Activated CD8-positive, alpha-beta memory T cell treated with anti-CD3 and anti-CD28 coated beads, Interleukin-2, amount 50 U/mL, for 1 hour (primary cell): ENCODE measurements at regions not wholly inside any gene's neighbourhood (a gene's known extent, or its start where the extent isn't known, plus 50 kb on each side); places are given as distances from the start of the nearest gene placed in this dataset.

Experiments
- DNase-seq: peaks from one replicate; pipeline ENCODE4 v3.0.0-alpha.2; 2020; ENCODE audit errors: extremely low read depth

DNA sequence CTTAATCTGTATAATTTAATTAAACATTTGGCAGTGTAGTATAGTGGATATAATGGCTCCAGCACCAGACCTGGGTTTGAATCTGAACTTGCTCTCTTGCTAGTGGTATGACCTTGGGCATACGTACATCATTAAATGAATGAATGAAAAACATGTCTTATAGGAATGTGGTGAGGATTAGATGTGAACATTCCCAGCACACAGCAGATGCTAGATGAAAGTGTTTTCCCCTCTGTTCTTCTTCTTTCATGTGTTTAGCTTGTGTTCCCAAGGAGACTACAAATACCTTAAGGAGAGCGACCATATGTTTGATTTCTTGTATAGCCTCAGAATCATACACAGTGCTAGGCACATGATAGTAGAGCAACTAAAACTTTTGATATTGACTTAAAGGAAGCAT is 56.5 kb downstream of the CT47B1 start:
- DNase-seq: no peak

DNA sequence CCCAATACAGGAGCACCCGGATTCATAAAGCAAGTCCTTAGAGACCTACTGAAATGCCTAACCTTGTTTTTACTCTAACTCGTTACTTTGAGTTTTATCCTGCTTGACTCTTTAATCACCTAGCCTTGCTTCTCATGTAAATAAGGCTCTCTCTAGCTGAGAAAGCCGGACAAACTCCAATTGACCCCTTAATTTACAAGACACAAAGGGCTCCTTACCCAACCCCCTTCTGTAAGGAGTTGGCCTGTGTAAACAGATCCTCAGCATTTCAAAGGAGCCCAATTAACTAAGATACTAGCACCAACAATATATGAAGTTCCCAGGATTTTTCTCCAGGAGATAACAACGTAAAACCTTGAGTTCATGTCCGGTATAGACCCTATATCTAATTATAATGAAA is 61.7 kb downstream of the CT47B1 start:
- DNase-seq: no peak

DNA sequence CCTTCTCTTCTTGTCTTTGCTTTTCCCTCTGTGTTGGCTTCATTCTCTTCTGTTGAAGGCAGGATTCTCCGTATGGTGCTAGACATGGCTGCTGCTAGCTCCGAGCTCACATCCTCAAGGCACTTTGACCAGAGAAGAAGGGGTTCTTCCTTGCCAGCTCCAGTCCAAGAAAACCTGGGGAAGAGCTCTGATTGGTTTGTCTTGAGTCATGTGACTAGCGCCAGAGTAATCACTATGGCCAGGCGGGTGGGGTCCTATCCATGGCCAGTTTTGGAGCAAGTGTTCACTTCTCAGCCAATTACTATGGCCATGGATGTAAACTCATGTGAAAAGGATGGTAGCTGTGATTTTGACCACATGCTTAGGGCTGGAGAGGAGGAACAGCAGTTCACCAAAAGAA is 74.2 kb downstream of the CT47B1 start:
- DNase-seq: no peak

DNA sequence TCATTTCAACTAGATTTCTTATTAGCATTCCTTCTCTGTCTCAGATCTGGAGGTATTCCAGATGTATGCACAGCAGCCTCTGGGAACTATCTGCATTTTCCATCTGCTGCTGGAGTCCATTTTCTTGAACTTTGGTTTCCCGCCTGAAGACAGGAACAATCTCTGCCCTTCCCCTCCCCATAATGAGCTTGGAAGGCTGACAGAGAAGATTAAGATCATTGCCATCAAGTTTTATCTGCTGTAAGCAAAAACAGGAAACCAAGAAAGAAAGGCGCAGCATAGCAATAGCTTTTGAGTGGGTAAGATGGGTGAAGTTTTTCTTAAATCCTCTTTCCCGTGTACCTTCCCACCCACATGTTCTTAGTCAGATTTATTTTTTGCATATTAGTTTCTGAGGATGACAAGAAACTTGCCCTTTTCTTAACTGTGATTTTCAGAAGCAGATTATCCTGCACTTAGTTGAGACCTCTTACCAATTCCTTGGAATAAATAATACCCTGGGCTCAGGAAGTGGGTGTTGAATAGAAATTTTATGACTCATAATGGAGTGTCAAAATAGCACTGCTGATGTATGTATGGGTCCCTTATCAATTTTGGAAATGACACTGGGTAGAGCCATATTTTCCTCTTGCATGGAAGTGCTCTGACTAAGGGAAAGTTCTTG is 78.3 kb downstream of the CT47B1 start:
- DNase-seq: no peak

DNA sequence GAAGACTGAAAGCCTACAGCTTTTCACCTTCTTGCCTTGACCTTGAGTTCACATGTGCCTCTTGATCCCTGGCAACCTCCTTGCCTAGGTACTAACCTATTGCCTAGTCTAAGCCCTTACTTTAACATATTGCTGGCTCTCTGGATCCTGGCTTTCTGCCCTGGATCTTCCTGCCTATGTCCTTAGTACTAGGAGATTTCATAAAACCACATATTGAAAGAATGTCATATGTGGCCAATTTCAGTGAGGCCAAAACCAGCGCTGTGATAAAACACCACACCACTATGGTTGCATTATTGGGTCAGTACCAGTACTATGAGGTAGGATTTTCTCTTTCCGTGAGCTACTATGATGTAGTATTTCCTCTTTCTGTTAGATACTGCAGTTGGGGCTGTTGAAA is 80.4 kb downstream of the CT47B1 start:
- DNase-seq: no peak

DNA sequence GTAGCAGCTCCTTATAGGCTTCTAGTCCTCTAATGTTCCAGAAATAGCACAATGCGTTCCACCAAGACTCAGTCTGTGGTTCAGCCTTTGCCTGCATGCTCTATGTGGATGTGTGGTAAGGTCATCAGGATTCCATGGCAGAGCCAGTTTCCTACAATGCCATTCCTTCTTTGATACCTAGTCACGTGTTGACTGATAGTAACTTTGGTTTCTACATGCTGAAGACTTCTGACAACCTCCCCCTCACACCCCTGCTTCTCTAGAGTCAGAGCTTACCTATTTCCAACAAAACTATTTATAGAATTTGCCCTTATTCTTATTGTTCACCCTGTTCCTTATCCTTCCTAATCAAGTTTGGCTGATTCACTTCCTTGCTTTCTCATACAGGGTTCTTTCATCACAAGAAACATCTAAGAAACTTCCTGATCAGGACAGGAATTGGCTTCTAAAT is 81.1 kb downstream of the CT47B1 start:
- no peak for DNase-seq

DNA sequence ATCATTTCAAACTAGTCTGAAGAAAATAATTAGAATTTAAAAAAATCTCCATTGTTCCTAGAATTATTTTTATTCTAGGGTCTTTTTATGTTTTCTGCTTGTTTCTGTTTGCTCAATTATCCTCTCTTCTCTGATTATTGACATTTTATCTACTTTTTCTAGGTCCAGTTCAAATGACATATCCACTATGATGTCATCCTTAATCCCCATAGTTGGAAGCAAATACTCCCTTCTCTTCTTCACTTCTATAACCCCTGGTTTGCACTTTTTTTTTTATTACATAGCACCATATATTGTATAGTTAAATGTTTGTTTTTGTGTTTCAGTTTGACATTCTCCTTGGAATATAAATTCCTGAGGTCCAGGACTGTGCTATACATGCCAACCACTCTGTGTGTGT is 82.6 kb downstream of the CT47B1 start:
- DNase-seq: no peak

DNA sequence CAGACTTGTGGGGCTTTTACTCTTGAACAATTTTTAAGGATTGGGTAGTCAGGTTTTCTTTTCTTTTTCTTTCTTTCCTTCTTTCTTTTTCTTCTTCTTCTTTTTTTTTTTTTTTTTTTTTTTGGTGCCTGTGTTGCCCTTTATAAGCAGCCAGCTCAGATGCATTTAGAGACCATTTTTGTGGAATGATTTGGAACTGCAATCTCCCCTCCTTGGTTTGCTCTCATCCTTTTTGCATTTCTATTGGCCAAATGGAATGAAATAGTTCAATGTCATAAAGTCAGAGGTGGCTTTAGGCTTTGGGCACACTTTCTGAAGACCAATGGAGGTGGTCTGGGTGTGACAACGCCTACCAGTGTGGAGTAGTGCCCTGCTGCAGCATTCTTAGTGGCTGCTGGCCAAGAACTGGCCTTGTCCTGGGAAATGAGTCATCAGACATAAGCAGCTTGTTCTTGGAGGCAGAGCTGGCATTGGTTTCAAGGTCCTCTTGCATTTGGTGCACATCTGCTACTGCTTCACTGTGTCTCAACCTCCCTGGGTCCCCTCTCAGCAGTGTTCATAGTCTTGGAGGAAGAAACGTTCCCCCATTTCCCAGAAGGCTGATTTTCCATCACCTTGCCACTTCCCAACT is 84.5 kb downstream of the CT47B1 start:
- DNase-seq: no peak

DNA sequence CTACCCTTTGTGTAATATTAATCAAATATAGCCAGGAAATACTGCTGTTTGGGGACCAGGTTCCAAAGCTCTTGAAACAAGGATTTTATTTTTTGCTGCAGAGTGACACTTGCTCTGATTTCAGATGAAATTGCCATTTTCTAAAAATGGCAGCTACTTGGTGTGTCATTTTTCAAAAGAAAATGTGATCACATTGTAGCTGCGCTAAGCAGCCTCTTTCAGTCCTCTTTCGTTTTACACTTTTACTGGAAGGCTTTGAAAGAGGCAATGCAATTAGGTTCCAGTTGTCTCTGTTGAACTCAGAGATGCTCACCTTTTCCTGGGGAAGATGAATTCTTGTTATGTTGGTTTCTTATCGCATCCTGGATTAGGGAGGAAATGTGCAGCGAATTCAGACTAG is 85.1 kb downstream of the CT47B1 start:
- no peak for DNase-seq

DNA sequence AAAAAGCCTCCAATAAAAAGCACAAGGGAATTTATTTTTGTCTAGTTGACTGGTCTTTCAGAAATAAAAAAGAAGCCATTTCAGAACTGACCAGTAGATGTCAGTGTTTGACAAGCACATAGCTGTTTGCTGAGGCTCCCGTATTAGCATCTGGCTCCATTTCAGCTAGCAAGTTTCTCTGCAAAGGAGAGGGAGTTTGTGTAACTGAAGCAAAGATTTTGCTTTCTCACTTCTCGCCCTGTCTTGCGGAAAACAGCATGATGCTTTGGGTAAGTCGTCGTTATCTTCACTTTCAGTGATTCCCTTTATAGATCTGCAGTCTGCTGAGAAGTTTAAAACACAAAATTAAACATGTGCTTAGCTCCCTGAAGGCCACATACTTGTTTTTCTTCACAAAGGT is 85.5 kb downstream of the CT47B1 start:
- peak; percentile 1 for DNase-seq

DNA sequence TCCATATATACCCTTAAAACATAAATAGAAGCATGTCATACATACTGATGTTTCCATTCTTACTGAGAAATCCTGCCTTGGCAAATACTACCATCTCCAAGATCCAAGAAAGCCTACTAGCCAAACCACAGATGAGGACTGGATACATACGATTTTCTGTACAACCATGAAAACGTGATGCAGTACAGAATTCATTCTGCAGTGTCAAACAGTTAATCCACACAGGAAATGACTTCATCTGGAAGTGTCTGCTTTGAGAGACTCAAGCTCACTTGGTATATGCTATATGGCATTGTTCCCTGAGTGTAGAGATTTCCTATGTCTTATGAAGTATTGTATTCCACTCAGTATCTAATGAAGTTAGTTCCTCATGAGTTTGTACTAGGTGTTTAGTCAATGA is 94.3 kb downstream of the CT47B1 start:
- DNase-seq: no peak

DNA sequence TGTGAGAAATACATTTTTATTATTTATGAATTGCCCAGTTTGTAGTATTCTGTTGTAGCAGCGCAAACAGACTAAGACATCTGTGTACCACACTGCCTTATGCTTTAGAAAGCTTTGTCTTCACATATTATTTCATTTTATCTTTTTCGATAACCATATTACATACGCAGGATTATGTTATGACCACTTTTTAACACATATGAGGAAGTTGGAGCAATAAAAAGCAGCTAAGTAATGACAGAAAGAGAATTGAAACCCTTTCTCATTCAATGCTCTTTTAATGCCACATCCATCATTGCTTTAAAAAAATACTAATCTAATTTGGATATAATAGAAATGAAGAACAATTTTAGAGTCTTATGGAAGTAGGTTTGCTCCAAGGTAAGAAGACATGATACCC is 99.7 kb downstream of the CT47B1 start:
- DNase-seq: no peak

DNA sequence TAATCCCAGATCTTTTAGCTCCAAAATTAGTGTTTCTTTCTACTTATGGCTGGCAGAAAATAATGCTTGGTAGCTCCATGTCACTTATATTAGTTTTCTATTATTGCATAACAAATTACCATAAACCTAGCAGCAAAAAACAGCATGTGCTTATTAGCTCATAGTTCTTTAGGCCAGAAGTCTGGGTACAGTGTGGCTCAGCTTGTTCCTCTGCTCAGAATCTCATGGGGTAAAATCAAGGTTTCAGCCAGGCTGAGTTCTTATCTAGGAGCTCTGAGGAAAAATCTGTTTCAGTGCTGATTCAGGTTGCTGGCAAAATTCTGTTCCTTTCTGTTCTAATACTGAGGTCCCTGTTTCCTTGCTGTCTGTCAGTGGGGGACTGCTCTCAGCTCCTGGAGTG is 101.1 kb downstream of the CT47B1 start:
- no peak for DNase-seq

DNA sequence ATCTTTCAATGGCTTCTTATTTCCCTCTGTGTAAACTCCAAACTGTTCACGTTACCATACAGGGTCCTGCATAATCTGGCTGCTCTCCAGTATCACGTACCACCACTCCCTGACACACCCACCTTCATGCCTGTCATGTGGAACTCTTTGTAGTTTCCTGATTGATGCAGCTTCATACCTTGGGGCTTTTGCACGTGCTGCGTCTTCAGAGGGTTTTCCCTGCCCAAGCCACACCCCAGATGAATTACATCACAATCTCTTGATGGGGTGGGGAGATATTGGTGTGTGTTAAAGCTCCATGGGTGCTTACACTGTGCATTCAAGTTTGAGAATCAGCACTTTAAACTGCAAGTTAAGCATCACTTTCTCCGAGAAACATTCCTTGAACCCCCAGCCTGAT is 101.9 kb downstream of the CT47B1 start:
- no peak for DNase-seq

DNA sequence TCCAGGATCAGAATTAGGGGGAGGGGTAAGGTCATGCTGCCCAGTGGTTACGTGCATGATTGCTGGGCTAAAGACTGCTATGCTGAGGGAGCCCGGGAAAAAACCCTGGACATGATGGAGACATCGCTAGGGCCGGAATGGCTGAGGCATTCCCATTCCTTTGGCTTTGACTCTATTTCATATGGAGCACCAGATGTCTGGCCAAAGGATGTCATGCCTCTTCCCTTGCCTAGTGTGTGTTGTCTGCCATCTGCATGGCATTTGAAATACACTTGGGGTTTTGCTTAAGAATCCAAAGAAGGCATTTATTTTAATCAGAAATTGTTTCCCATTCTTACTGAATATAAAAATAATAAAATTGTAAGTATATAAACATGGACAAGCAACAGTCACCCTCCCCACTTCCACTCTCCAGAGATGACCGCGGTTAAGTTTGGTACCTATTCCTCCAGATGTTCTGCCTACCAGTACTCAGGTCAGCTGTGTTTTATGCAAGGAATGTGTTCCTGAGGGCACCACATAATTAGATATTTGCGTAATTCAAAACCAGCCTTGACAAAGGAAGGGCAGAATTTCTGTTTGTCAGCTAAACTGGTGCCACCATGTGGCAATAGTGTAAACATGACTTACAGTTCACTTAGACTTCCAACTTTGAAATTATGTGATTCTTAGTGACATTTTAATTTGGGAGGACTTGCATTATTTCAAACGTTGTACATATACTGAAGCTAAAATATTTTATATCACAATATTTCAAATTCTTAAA is 105.9 kb downstream of the CT47B1 start:
- no peak for DNase-seq

DNA sequence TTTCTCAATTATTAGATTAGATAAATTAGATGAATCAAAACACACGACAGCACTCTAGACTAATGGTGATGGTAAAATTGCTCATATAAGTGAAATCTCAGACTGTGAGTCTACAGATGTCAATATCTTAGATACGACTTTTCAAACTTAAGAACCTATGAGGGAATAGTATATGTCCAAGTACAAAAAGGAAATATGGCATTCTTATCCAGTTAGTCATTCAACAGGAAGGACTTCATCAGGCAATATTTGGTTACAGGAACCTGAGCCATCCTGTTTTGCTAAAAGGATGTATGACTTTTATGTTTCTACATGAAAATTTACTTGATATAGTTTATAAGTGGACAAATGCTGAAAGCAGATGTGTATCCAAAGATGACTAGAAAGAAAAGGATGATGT is 107.0 kb downstream of the CT47B1 start:
- DNase-seq: no peak

DNA sequence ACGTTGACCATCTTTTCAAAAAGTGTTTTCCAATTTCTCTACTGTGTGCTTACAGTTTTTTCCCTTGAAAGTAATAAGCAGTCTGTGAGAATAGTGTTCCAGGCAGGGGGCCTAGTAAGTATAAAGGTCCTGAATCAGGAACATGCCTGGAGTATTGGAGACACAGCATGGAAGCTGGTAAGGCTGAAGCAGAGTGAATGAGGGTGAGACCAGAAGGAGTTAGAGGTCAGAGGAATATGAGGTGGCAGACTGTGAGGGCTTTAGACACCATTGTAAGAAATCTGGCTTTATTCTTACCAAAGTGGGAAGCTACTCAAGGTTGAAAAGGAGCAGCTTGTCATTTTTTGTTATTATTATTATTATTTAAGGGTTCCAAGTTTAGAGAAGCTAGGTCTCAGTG is 107.4 kb downstream of the CT47B1 start:
- no peak for DNase-seq

DNA sequence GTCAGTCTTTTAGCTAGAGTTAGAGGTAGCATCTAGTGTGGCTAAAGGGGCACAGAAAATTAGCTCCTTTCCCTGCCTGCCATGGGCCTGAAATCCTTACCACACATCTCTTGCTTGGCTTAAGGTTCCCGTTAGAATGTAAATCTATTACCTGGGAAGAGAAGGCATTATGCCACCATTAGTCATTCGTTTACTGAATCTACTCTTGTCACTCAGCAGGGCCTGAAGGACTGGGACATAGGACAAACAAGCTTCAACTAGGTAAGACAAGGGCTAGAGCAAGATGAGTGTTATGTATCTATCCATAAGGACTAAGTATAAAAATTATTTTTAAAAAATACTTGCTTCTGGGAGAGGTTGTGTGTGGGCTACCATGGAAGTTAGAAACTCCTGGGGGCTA is 112.4 kb downstream of the CT47B1 start:
- DNase-seq: no peak

DNA sequence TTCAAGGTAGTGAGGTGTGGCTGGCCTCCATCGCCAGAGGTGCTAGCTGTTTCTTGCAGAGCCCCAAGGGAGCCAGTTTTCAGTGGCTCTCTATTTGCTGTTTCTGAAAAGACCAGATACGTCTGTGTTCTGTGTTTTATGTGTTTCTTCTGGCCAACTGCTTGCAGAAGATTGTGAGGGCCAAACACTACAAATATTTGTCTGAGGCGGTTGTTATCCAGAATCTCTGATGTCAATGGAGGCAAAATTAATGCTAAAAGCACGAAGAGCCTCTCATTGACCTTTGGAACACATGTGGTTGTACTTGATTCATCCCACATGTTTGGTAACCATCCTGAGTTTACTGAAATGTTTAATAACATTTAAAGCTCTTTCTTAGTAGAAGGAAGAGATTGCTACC is 113.9 kb downstream of the CT47B1 start:
- no peak for DNase-seq

DNA sequence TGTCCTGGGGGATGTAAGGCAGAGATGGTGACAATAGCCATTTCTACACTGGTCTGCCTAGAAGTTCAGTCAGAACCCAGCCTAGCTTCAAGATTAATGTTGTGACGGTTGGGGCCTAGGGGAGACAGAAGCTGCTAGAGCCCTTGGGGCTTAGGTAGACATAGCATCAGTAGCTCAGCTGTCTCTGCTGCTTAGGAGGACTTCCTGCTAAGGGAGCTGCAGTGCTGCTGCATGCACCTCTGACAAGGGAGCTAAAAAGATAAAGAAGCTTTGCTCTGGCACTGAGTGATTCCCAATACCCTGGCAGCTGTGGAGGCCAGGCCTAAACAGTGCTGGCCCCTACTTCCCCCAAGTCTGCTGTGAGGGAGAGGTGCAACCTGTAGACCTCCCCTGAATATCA is 116.0 kb downstream of the CT47B1 start:
- DNase-seq: no peak

DNA sequence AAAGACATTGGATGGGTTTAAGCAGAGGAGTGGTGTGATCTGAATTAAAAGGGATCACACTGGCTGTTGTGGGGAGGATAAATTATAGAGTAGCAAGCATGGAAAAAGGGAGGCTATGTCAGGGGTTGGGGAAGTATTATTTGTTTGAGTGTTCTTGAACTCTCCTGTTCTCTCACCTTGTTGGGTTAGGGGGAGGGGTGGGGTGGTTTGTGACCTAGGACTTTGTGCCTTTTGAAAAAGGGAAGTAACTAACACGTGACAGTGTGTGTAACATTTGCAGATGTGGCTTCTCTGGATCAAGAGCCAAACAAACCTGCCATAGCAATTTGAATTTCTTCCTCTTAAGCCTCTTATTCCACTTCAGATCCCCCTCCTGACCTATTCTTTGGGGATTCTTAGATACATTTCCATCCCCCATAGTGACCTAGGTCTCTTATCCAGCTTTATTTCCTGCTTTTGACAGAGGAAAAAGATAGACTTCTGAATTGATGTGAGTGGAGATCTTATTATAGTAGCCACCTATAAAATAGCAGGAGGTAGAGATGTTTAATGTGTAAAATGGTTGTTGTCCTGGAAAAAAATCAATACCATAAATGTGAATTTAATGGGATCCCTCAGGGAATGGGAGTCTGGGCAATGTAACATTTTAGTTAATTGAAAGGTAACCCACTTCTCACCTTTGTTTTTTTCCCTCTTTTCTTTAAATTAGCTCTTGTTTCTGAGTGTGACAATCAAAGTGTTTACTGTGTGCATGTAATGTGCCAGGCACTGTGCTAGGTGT is 120.4 kb downstream of the CT47B1 start:
- no peak for DNase-seq
